Astrocyte of the cerebellum (primary cell): ENCODE measurements at regions not wholly inside any gene's neighbourhood (a gene's known extent, or its start where the extent isn't known, plus 50 kb on each side); places are given as distances from the start of the nearest gene placed in this dataset.

Experiments
- DNase-seq: peaks from one replicate; pipeline ENCODE4 v3.0.0-alpha.2; 2011; ENCODE audit warnings: low read depth
- H3K4me3 ChIP-seq: 2 replicates; pipeline ENCODE4 v1.5.1; 2011; ENCODE audit warnings: mild to moderate bottlenecking, low read depth, low read length, moderate library complexity
- in situ Hi-C: cut with HindIII; loops from 2 replicates; pipeline ENCODE4 v1.10.0; 2017; ENCODE audit warnings: low sequenced_read_pairs
- TF ChIP-seq, protein P1 (sequence below): IDR thresholded peaks from 2 replicates; pipeline ENCODE4 v1.5.1; 2012; ENCODE audit warnings: low read length, low read depth, moderate library complexity, mild to moderate bottlenecking; ENCODE audit errors: missing control alignments

DNA sequence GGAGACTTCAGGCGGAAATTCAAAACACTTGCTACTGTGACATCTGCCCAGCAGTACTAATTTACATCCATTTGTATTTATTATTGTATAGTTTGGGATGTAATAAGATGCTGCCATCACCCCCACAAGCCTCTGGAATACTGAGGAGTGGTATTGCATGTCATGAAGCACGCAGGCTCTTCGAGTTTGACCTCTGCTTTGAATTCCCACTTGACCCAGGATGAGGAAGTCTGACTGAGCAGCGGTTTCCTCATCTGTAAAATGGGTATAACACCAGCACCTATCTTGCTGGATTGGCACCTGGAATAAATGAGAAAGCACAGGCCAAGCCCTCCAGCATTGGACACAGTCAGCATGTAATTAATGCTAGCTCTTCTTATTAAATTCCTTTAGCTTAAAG, 116.0 kb upstream of the DIO3 start:
- in situ Hi-C loops, result no loop called here
- DNase-seq, result no peak

DNA sequence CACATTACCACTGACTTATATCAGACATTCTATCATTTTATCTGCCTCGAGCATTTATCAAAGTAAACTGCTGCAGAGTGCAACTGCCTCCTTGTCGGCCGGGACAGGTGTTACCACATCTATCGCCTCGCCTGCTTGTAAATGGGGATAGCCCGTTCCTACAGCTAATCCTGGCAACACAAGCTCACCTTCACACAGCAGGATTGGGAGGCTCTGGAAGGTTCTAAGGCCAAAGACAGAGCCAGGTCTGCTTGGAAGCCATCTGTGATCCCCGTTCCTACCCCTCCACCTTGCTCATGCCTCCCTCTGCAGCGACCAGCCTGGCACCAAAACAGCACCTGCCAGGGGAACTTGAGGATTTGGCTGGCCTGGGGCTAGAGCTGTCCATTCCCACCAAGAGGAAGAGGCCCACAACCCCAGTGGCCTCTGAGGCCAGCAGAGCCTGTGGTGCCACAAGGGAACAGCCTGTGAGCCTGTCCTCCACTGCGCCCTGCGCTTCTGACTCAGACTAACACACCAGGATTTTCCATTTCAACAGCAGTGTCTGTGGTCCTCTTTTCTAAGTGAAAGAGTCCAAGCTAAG, 114.8 kb upstream of the DIO3 start:
- TF ChIP-seq, protein P1, sequence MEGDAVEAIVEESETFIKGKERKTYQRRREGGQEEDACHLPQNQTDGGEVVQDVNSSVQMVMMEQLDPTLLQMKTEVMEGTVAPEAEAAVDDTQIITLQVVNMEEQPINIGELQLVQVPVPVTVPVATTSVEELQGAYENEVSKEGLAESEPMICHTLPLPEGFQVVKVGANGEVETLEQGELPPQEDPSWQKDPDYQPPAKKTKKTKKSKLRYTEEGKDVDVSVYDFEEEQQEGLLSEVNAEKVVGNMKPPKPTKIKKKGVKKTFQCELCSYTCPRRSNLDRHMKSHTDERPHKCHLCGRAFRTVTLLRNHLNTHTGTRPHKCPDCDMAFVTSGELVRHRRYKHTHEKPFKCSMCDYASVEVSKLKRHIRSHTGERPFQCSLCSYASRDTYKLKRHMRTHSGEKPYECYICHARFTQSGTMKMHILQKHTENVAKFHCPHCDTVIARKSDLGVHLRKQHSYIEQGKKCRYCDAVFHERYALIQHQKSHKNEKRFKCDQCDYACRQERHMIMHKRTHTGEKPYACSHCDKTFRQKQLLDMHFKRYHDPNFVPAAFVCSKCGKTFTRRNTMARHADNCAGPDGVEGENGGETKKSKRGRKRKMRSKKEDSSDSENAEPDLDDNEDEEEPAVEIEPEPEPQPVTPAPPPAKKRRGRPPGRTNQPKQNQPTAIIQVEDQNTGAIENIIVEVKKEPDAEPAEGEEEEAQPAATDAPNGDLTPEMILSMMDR, result no peak
- in situ Hi-C loops, result no loop called here
- H3K4me3 ChIP-seq, result no peak overlapping the region
- no peak for DNase-seq

More for the DNA sequence above, 116.0 kb upstream of the DIO3 start:
- no peak overlapping the region for H3K4me3 ChIP-seq
- TF ChIP-seq, protein P1, result no peak

DNA sequence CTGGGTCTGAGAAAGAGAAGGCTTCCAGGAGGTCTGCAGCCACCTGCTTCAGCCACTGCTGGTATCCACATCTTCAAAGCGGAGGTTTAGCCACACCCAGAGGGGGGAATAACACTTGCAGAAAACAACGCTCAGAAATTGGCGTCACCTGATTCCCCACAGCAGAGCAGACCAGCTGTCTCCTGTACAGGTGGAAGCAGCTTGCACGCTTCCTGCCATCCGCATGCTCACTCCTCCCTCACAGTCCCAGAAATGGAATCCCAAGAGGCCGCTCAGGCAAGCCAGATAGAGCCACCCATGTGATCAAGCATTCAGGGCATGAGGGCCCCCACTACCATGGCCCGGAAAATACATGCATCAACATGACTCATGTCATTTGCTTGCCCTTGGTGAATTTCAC, 112.2 kb upstream of the DIO3 start:
- TF ChIP-seq, protein P1, result no peak
- in situ Hi-C loops, result no loop called here
- no peak overlapping the region for H3K4me3 ChIP-seq
- no peak for DNase-seq

DNA sequence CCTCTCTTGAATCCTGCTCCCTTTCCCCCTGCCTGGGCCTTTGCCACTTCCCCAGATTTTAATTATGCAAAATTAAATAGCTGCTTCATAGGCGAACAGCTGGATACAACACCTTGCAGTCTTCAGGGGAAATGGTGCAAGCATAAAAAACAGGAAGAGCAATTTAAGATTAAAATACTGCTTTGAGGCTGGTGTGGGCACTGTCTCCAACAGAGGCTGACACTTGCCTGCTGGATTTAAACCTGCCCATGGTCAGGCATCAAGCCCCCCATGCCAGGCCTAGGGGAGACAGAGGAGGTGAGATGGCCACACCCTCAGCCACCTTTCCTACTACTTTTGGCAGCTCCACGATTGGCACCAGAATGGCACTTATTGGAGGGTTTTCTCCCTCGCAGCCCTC, 110.1 kb upstream of the DIO3 start:
- DNase-seq, result no peak
- in situ Hi-C loops, result no loop called here
- TF ChIP-seq, protein P1, result no peak
- H3K4me3 ChIP-seq, result no peak overlapping the region

DNA sequence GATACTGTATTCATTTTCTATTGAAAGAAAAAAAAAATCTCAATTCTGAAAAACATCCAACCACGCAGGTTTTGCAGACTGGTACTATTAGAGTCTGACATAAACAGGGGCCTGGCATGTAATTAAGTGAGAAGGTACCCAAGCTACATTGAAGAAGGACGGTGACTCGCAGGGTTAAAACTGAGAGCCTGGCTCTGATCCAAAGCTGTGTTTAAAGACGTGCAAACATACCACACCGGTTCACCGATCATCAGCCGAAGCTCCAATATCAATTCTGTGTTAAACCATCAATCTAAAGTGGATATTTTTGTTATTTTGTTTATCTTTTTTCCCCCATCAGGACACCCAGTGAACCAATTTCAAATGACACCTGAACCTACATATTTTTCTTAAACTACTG, 108.1 kb upstream of the DIO3 start:
- in situ Hi-C loops, result no loop called here
- TF ChIP-seq, protein P1, result no peak
- no peak overlapping the region for H3K4me3 ChIP-seq
- DNase-seq, result no peak

DNA sequence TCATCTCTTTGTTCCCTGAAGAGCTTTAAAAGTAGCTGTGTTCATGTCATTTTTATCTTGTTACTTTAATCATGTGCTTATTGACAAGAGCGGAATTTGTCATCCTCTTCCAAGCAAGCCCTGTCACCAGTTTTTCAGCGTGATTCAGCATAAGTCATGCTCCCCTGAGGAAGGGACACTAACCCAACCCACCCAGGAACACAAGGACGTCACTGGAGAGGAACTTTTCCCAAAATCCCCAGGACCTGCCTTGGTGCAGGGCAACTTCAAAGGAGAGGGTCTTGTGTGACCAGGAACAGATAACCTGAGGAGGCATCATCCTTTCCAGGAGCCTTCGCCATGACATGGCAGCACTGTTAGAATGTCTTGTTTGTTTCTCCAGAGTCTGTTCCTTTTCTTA, 107.1 kb upstream of the DIO3 start:
- in situ Hi-C loops, result no loop called here
- TF ChIP-seq, protein P1, result no peak
- no peak for DNase-seq

More for the DNA sequence above, 107.1 kb upstream of the DIO3 start:
- no peak overlapping the region for H3K4me3 ChIP-seq
